K562 (cell line): ENCODE measurements at regions not wholly inside any gene's neighbourhood (a gene's known extent, or its start where the extent isn't known, plus 50 kb on each side); places are given as distances from the start of the nearest gene placed in this dataset.

Source experiments
- BCOR ChIP-seq: fragments of 450-650 bp; IDR thresholded peaks from 2 replicates; pipeline ENCODE4 v1.6.1; 2016
- CHD1 ChIP-seq: fragments of 200-600 bp; sonication (generic); IDR thresholded peaks from one replicate; pipeline ENCODE4 v1.6.1; 2012; ENCODE audit warnings: mild to moderate bottlenecking, moderate library complexity, low read length, inconsistent platforms
- HNRNPLL ChIP-seq: fragments of 200-400 bp; formaldehyde crosslinking; IDR thresholded peaks from 2 replicates; pipeline ENCODE4 v1.6.1; 2017; ENCODE audit warnings: low read length, low read depth, mild to moderate bottlenecking; ENCODE audit not compliant: poor library complexity, severe bottlenecking
- NFE2 ChIP-seq: IDR thresholded peaks from 2 replicates; pipeline ENCODE4 v1.6.1; 2014; ENCODE audit warnings: antibody characterized with exemption, low read depth
- SLC30A9 ChIP-seq: fragments of 250-450 bp; sonication (Bioruptor Pico); IDR thresholded peaks from 2 replicates; pipeline ENCODE4 v1.8.0; 2022; ENCODE audit warnings: mild to moderate bottlenecking, moderate library complexity
- TBL1XR1 ChIP-seq, 2 experiments: IDR thresholded peaks; 2 replicates each; pipeline ENCODE4 v1.6.1; 2012; ENCODE audit warnings: improper control_type of control experiment in 2 of 2, low read length in 2 of 2, mild to moderate bottlenecking in 1 of 2
- ZNF232 ChIP-seq: sonication (generic); formaldehyde crosslinking; IDR thresholded peaks from 2 replicates; pipeline ENCODE4 v1.8.0; 2022; ENCODE audit warnings: mild to moderate bottlenecking, missing genetic modification reagents
- ZNF274 ChIP-seq: IDR thresholded peaks from 2 replicates; pipeline ENCODE4 v1.6.1; 2011; ENCODE audit warnings: low read depth, mild to moderate bottlenecking, low read length, moderate library complexity, borderline replicate concordance
- ZNF445 ChIP-seq: fragments of 250-450 bp; sonication (Bioruptor Pico); IDR thresholded peaks from 2 replicates; pipeline ENCODE4 v1.4.0; 2020; ENCODE audit warnings: low read depth, mild to moderate bottlenecking, moderate library complexity
- ZNF668 ChIP-seq: fragments of 250-450 bp; sonication (Bioruptor Pico); IDR thresholded peaks from 2 replicates; pipeline ENCODE4 v1.8.0; 2022; ENCODE audit warnings: mild to moderate bottlenecking, inconsistent platforms
- TF ChIP-seq, protein P1 (sequence below), 2 experiments: IDR thresholded peaks in 1 of 2; conservative IDR thresholded peaks in 1 of 2; 2 replicates each; pipeline ENCODE4 v1.6.1; 2016; ENCODE audit warnings: low read depth in 2 of 2, mild to moderate bottlenecking in 1 of 2, missing compliant biosample characterization in 1 of 2, missing genetic modification characterization in 1 of 2, moderate library complexity in 1 of 2
- TF ChIP-seq, protein P2 (sequence below), 2 experiments: fragments of 450-650 bp; IDR thresholded peaks; 2 replicates each; pipeline ENCODE4 v1.6.1; 2016
- TF ChIP-seq, protein P3 (sequence below): fragments of 450-650 bp; IDR thresholded peaks from one replicate; pipeline ENCODE4 v1.6.1; 2018; ENCODE audit warnings: mild to moderate bottlenecking, moderate library complexity; ENCODE audit not compliant: partially characterized antibody

DNA sequence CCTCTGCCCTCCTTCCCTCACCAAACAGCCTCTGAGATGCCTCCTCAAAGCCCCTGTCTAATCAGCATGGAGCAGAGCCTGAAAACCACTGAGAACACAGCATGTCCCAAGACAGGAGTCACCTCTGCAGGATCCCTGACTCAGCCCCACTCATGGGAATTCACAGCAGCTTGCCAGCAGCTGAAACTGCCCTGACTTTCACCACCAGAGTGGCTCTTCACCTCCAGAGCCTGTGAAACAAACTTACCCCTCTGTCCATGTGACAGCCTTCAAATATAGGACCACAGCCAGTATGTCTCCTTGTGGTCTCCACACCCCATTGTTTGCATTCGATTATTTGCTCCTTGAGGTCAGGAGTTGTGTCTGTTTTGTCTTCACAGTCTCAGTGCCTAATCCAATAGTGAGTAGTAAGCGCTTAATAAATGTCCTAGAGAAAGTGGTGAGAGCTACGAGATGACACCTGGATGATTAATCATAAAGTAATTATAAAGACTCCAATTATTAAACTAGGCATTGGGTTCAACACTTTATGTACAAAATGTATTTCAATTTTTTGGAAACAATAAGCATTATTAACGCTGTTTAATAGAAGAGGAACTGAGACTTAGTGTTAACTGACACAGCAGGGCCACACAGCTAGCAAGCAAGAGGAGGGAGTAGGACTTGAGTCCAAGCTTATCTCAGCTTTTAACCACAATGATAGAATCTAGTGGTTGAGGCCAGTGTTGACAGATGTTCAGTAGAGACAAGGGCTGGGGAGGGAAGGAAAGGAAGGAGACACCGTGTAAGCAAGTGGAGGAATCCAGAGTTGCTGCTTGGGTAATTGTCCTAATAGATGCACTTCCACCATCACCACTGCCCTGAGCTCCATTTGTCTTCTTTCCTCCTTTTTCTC lies 358.7 kb upstream of the TNP1 start (continued):
- TF ChIP-seq, protein P1, sequence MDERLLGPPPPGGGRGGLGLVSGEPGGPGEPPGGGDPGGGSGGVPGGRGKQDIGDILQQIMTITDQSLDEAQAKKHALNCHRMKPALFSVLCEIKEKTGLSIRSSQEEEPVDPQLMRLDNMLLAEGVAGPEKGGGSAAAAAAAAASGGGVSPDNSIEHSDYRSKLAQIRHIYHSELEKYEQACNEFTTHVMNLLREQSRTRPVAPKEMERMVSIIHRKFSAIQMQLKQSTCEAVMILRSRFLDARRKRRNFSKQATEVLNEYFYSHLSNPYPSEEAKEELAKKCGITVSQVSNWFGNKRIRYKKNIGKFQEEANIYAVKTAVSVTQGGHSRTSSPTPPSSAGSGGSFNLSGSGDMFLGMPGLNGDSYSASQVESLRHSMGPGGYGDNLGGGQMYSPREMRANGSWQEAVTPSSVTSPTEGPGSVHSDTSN (CRISPR knock-in tag; IDR thresholded peaks at IDR 0.05; ENCODE audit: low read depth), result no peak
- TF ChIP-seq, protein P1 (tag; conservative IDR thresholded peaks at IDR 0.05; ENCODE audit: low read depth), result peak; percentile 48; the same call in 1 of the 2 replicates
- TF ChIP-seq BCOR (no peak), NFE2 (0 out of 2 replicates have a peak, but pooled peaks have one; percentile 2), TBL1XR1 (IDR thresholded peaks at IDR 0.05; ENCODE audit: low read length in 2 of 2) (no peak; a peak in 1 of 4 replicates), ZNF668 (CRISPR knock-in tag) (no peak), CHD1 (no peak), ZNF445 (CRISPR knock-in tag) (no peak), ZNF232 (no peak), HNRNPLL (no peak), SLC30A9 (CRISPR knock-in tag) (no peak), ZNF274 (no peak)
- TF ChIP-seq, protein P2, sequence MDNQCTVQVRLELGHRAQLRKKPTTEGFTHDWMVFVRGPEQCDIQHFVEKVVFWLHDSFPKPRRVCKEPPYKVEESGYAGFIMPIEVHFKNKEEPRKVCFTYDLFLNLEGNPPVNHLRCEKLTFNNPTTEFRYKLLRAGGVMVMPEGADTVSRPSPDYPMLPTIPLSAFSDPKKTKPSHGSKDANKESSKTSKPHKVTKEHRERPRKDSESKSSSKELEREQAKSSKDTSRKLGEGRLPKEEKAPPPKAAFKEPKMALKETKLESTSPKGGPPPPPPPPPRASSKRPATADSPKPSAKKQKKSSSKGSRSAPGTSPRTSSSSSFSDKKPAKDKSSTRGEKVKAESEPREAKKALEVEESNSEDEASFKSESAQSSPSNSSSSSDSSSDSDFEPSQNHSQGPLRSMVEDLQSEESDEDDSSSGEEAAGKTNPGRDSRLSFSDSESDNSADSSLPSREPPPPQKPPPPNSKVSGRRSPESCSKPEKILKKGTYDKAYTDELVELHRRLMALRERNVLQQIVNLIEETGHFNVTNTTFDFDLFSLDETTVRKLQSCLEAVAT (IDR thresholded peaks at IDR 0.05), result peak in 1 of 2 experiments; percentile 96; a peak in 2 of 4 replicates
- TF ChIP-seq, protein P3, sequence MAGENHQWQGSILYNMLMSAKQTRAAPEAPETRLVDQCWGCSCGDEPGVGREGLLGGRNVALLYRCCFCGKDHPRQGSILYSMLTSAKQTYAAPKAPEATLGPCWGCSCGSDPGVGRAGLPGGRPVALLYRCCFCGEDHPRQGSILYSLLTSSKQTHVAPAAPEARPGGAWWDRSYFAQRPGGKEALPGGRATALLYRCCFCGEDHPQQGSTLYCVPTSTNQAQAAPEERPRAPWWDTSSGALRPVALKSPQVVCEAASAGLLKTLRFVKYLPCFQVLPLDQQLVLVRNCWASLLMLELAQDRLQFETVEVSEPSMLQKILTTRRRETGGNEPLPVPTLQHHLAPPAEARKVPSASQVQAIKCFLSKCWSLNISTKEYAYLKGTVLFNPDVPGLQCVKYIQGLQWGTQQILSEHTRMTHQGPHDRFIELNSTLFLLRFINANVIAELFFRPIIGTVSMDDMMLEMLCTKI, result no peak
